Parathyroid adenoma (tissue), 2 donors: ENCODE measurements at regions not wholly inside any gene's neighbourhood (a gene's known extent, or its start where the extent isn't known, plus 50 kb on each side); places are given as distances from the start of the nearest gene placed in this dataset.
"Not testable (repeated sequence)": the region's sequence is repeated elsewhere in the genome, so short reads cannot be mapped to it uniquely, and the experiment has no call there.

Experiments
- H2AFZ ChIP-seq: fragments of 300-600 bp; sonication (generic); one replicate; pipeline ENCODE4 v1.7.0; 2017; ENCODE audit warnings: antibody characterized with exemption, mild to moderate bottlenecking
- H3K27ac ChIP-seq: fragments of 300-600 bp; sonication (generic); one replicate; pipeline ENCODE4 v1.7.0; 2017
- H3K27me3 ChIP-seq: fragments of 300-600 bp; sonication (generic); one replicate; pipeline ENCODE4 v1.7.0; 2017; ENCODE audit warnings: low read length; ENCODE audit not compliant: control insufficient read depth, insufficient read depth
- H3K36me3 ChIP-seq: fragments of 300-600 bp; sonication (generic); one replicate; pipeline ENCODE4 v1.7.0; 2017; ENCODE audit warnings: low read length; ENCODE audit not compliant: control insufficient read depth, insufficient read depth
- H3K4me1 ChIP-seq: fragments of 300-600 bp; sonication (generic); one replicate; pipeline ENCODE4 v1.7.0; 2017; ENCODE audit warnings: control low read depth
- H3K4me2 ChIP-seq: fragments of 300-600 bp; sonication (generic); one replicate; pipeline ENCODE4 v1.7.0; 2017; ENCODE audit warnings: low read length
- H3K4me3 ChIP-seq: fragments of 300-600 bp; sonication (generic); one replicate; pipeline ENCODE4 v1.7.0; 2017; ENCODE audit warnings: low read depth, low read length
- H3K79me2 ChIP-seq: fragments of 300-600 bp; sonication (generic); one replicate; pipeline ENCODE4 v1.7.0; 2017; ENCODE audit warnings: control low read depth
- H3K9ac ChIP-seq: fragments of 300-600 bp; sonication (generic); one replicate; pipeline ENCODE4 v1.7.0; 2017; ENCODE audit warnings: mild to moderate bottlenecking
- H3K9me3 ChIP-seq: fragments of 300-600 bp; sonication (generic); one replicate; pipeline ENCODE4 v1.7.0; 2017; ENCODE audit warnings: low read length; ENCODE audit not compliant: control insufficient read depth
- CTCF ChIP-seq: fragments of 300-600 bp; sonication (generic); IDR thresholded peaks from one replicate; pipeline ENCODE4 v1.7.0; 2017; ENCODE audit warnings: antibody characterized with exemption, mild to moderate bottlenecking
- donor health status: primary hyperparathyroidism.

DNA sequence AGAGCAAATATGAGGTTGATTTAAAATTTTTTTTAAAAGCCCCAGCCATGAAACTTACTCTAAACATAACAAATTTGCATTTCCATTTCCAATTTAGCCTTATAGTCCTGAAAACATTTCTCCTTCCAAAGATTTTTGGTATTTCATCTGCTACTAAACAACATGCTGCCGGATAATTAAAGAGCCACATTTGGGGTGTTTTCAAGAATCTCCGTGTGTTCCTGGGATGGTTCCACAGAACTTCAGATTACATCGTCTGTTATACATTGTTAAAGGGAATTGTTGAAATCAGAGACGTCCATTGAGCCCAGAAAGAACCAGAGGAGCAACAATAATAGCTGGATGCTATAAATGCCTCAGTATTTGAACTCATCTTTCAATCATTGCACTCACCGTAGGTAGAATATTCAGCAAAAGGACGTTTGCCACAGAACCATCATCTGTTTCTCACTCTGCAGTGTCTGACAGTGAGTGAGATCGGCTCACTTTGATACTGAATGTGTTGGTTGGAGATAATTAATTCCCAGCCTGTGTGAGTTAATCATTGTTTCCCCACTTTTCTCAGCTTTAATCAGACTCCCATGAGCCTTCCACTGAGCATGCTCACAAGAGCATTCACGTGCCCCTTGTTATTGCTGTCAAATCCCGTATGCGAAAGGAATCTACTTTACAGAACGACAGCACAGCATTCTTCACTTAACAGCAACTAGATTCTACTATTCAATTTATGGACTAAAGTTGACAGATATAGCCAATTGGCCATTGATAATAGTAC lies 128.4 kb upstream of the PALS2 start:
- Histone ChIP-seq H3K4me3 (no peak overlapping the region), H3K9me3 (no peaks in the 10 kb centered on the region), H3K79me2 (no peaks in the 10 kb centered on the region), H3K27me3 (no peaks in the 10 kb centered on the region), H3K9ac (no peak overlapping the region), H3K27ac (no peak overlapping the region), H3K36me3 (no peaks in the 10 kb centered on the region), H2AFZ (no peak overlapping the region), H3K4me2 (no peak overlapping the region), H3K4me1 (no peaks in the 10 kb centered on the region)
- no peak for TF ChIP-seq CTCF

GRCh38 chr7:24448038-24448437 lies 125.2 kb upstream of the PALS2 start:
- Histone ChIP-seq H3K9ac (no peak overlapping the region), H3K36me3 (no peaks in the 10 kb centered on the region), H3K27ac (no peak overlapping the region), H3K4me1 (no peaks in the 10 kb centered on the region), H3K79me2 (no peaks in the 10 kb centered on the region), H3K9me3 (no peaks in the 10 kb centered on the region), H2AFZ (no peak overlapping the region), H3K4me2 (no peak overlapping the region), H3K4me3 (no peak overlapping the region), H3K27me3 (no peaks in the 10 kb centered on the region)
- TF ChIP-seq CTCF: no peak

GRCh38 chr7:24449416-24449815 lies 123.8 kb upstream of the PALS2 start:
- H3K27ac ChIP-seq, H2AFZ ChIP-seq, H3K9me3 ChIP-seq, H3K4me2 ChIP-seq, H3K27me3 ChIP-seq, H3K9ac ChIP-seq, H3K4me1 ChIP-seq, H3K36me3 ChIP-seq, H3K4me3 ChIP-seq, H3K79me2 ChIP-seq: not testable (repeated sequence)

GRCh38 chr7:24455813-24456525 lies 117.3 kb upstream of the PALS2 start:
- Histone ChIP-seq H2AFZ (no peak overlapping the region), H3K27me3 (no peaks in the 10 kb centered on the region), H3K36me3 (no peaks in the 10 kb centered on the region), H3K79me2 (no peaks in the 10 kb centered on the region), H3K9me3 (no peaks in the 10 kb centered on the region), H3K4me2 (no peak overlapping the region), H3K4me1 (no peaks in the 10 kb centered on the region), H3K9ac (no peak overlapping the region), H3K4me3 (no peak overlapping the region), H3K27ac (no peak overlapping the region)
- no peak for TF ChIP-seq CTCF

DNA sequence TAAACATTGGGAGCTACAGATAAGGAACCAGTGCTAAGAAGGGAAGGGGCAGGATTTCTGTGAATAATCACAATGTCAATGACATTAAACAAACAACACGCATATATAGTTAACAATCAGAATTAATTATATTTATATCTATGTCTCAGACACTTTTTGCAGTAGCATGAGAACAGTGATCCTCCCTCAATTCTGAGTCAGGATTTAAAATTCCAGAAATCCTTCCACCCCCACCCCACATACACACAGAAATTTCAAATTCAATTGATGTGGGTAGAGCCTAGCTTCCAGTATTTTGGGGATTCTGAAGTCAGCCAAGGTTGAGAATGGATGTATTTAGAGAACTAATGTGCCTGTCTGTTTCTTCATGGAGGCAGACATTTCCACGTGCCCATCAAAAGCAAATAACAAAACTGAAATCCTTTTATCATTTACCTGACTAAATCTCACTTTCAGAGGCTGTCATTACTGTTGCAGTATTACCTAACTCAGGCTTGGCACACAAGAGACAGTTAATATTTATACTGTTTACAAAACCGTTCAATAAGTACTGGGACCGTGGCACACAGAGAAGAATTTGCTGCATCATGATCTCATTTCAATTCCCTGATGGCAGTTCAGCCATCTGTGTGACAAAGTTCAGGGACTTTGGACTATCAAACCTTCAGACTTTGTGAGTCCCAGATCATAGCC lies 116.6 kb upstream of the PALS2 start:
- no peaks in the 10 kb centered on the region for H3K79me2 ChIP-seq
- no peak for TF ChIP-seq CTCF

More for the DNA sequence above, 116.6 kb upstream of the PALS2 start:
- H3K27ac ChIP-seq: no peak overlapping the region
- H3K9ac ChIP-seq: no peak overlapping the region
- H3K4me3 ChIP-seq: no peak overlapping the region
- no peaks in the 10 kb centered on the region for H3K4me1 ChIP-seq
- no peak overlapping the region for H2AFZ ChIP-seq
- no peaks in the 10 kb centered on the region for H3K27me3 ChIP-seq
- H3K9me3 ChIP-seq: no peaks in the 10 kb centered on the region
- H3K4me2 ChIP-seq: no peak overlapping the region
- H3K36me3 ChIP-seq: no peaks in the 10 kb centered on the region
